Stimulated activated CD4-positive, alpha-beta T cell treated with anti-CD3 and anti-CD28 coated beads, Interleukin-4, amount 100 ng/mL, for 48 hours (primary cell): ENCODE measurements at regions not wholly inside any gene's neighbourhood (a gene's known extent, or its start where the extent isn't known, plus 50 kb on each side); places are given as distances from the start of the nearest gene placed in this dataset.
A peak's percentile ranks its signal among the peaks of the same experiment; 100 is the strongest.

Source experiments
- DNase-seq, 2 donors: peaks; one replicate each; pipeline ENCODE4 v3.0.0-alpha.2; 2020; ENCODE audit warnings: low read depth in 2 of 2

GRCh38 chr16:85401370-85401916 is 211.7 kb upstream of the GSE1 start:
- DNase-seq: no peak

- DNase-seq: no peak
Measured at GRCh38 chr16:85401917-85402766, 211.0 kb upstream of the GSE1 start.

- DNase-seq: no peak
Measured at GRCh38 chr16:85402910-85403692, 210.0 kb upstream of the GSE1 start.

GRCh38 chr16:85403693-85404092 is 209.4 kb upstream of the GSE1 start:
- no peak for DNase-seq

GRCh38 chr16:85412911-85413520 is 200.1 kb upstream of the GSE1 start:
- DNase-seq: no peak

GRCh38 chr16:85413691-85414663 is 199.1 kb upstream of the GSE1 start:
- DNase-seq: no peak

- no peak for DNase-seq
Measured at GRCh38 chr16:85415196-85416090, 197.7 kb upstream of the GSE1 start.

GRCh38 chr16:85416228-85417109 is 196.7 kb upstream of the GSE1 start:
- peak; percentile 68 to 78 for DNase-seq

GRCh38 chr16:85417156-85417860 is 195.8 kb upstream of the GSE1 start:
- DNase-seq: no peak

GRCh38 chr16:85418978-85419491 is 194.1 kb upstream of the GSE1 start:
- DNase-seq: no peak

- DNase-seq: no peak
Measured at GRCh38 chr16:85419503-85420408, 193.4 kb upstream of the GSE1 start.

GRCh38 chr16:85420501-85421337 is 192.4 kb upstream of the GSE1 start:
- DNase-seq: peak; percentile 70 to 86

- DNase-seq: no peak
Measured at GRCh38 chr16:85421338-85422195, 191.6 kb upstream of the GSE1 start.

GRCh38 chr16:85422196-85422631 is 190.9 kb upstream of the GSE1 start:
- DNase-seq: no peak
